CD14-positive monocyte (primary cell): ENCODE measurements at regions not wholly inside any gene's neighbourhood (a gene's known extent, or its start where the extent isn't known, plus 50 kb on each side); places are given as distances from the start of the nearest gene placed in this dataset.

Source experiments
- DNase-seq, 3 donors: peaks; one replicate each; pipeline ENCODE4 v3.0.0-alpha.2; 2011 to 2022
- H2AFZ ChIP-seq: 2 replicates; pipeline ENCODE4 v1.6.0; 2012; ENCODE audit warnings: mild to moderate bottlenecking, low read depth, low read length, inconsistent platforms; ENCODE audit not compliant: insufficient read depth, poor library complexity, severe bottlenecking
- H3K27ac ChIP-seq, 2 donors: 1 replicate in 1 of 2; 2 replicates in 1 of 2; pipeline ENCODE4 v1.5.1; 2012 to 2013; ENCODE audit warnings: low read length in 2 of 2, control low read depth in 1 of 2, inconsistent platforms in 1 of 2, low read depth in 1 of 2, mild to moderate bottlenecking in 1 of 2
- H3K27me3 ChIP-seq, 2 donors: one replicate each; pipeline versions ENCODE4 v1.6.0 to v1.6.1; 2011 to 2013; ENCODE audit warnings: low read length in 2 of 2; ENCODE audit not compliant: control insufficient read depth in 2 of 2, insufficient read depth in 2 of 2
- H3K36me3 ChIP-seq, 2 donors: replicated peaks in 1 of 2; 1 replicate in 1 of 2; 2 replicates in 1 of 2; pipeline versions ENCODE4 v1.5.1 to v1.6.1; 2012 to 2013; ENCODE audit warnings: low read length in 2 of 2, control low read depth in 1 of 2, inconsistent platforms in 1 of 2, mild to moderate bottlenecking in 1 of 2; ENCODE audit not compliant: insufficient read depth in 2 of 2, control insufficient read depth in 1 of 2
- H3K4me1 ChIP-seq, 2 donors: 1 replicate in 1 of 2; 2 replicates in 1 of 2; pipeline versions ENCODE4 v1.5.1 to v1.6.1; 2012 to 2013; ENCODE audit warnings: low read length in 2 of 2, control low read depth in 1 of 2, inconsistent platforms in 1 of 2, mild to moderate bottlenecking in 1 of 2, moderate library complexity in 1 of 2; ENCODE audit not compliant: insufficient read depth in 2 of 2, control insufficient read depth in 1 of 2
- H3K4me2 ChIP-seq: replicated peaks from 2 replicates; pipeline ENCODE3; 2012; ENCODE audit warnings: low read length, moderate library complexity, mild to moderate bottlenecking; ENCODE audit not compliant: poor library complexity, severe bottlenecking; ENCODE audit errors: extremely low read depth
- H3K4me3 ChIP-seq, 3 experiments: fragments of 200-600 bp in 1 of 3; sonication (generic) in 1 of 3; replicated peaks in 1 of 3; 1 replicate in 2 of 3; 2 replicates in 1 of 3; pipeline ENCODE4 v1.5.1; 2011 to 2013; ENCODE audit warnings: low read length in 3 of 3, mild to moderate bottlenecking in 3 of 3, control low read depth in 2 of 3, low read depth in 2 of 3, inconsistent platforms in 1 of 3, moderate library complexity in 1 of 3
- H3K79me2 ChIP-seq: 2 replicates; pipeline ENCODE4 v1.6.0; 2012; ENCODE audit warnings: mild to moderate bottlenecking, control low read depth, inconsistent platforms, low read length, moderate library complexity; ENCODE audit not compliant: insufficient read depth
- H3K9ac ChIP-seq: 2 replicates; pipeline ENCODE4 v1.6.0; 2017; ENCODE audit warnings: low read length, mild to moderate bottlenecking; ENCODE audit not compliant: insufficient read depth, poor library complexity, severe bottlenecking
- H3K9me3 ChIP-seq, 2 donors: replicated peaks in 1 of 2; 1 replicate in 1 of 2; 2 replicates in 1 of 2; pipeline versions ENCODE4 v1.5.1 to v1.6.1; 2012 to 2013; ENCODE audit warnings: low read length in 2 of 2, control low read depth in 1 of 2; ENCODE audit not compliant: control insufficient read depth in 1 of 2, insufficient read depth in 1 of 2
- H4K20me1 ChIP-seq: 2 replicates; pipeline ENCODE4 v1.6.0; 2012; ENCODE audit warnings: mild to moderate bottlenecking, low read length, control low read depth, moderate library complexity; ENCODE audit not compliant: insufficient read depth
- H3K27ac Mint-ChIP-seq, 7 donors: one replicate each; pipeline ENCODE4 v1.8.0; 2020; ENCODE audit warnings: mild to moderate bottlenecking in 7 of 7, mixed read lengths in 7 of 7, moderate library complexity in 6 of 7, inconsistent platforms in 2 of 7
- H3K27me3 Mint-ChIP-seq, 3 donors: one replicate each; pipeline ENCODE4 v1.8.0; 2021 to 2022; ENCODE audit warnings: low read depth in 3 of 3, mild to moderate bottlenecking in 3 of 3, mixed read lengths in 3 of 3, moderate library complexity in 3 of 3, inconsistent platforms in 1 of 3
- H3K36me3 Mint-ChIP-seq, 2 donors: one replicate each; pipeline ENCODE4 v1.8.0; 2020; ENCODE audit warnings: mixed read lengths in 2 of 2, inconsistent platforms in 1 of 2, mild to moderate bottlenecking in 1 of 2
- H3K4me1 Mint-ChIP-seq: one replicate; pipeline ENCODE4 v1.8.0; 2020; ENCODE audit warnings: mild to moderate bottlenecking, mixed read lengths
- H3K4me3 Mint-ChIP-seq, 2 donors: one replicate each; pipeline ENCODE4 v1.8.0; 2020; ENCODE audit warnings: mild to moderate bottlenecking in 2 of 2, mixed read lengths in 2 of 2, moderate library complexity in 1 of 2
- H3K9me3 Mint-ChIP-seq, 7 donors: one replicate each; pipeline ENCODE4 v1.8.0; 2020 to 2022; ENCODE audit warnings: mixed read lengths in 7 of 7, mild to moderate bottlenecking in 6 of 7, moderate library complexity in 6 of 7, inconsistent platforms in 2 of 7
- CTCF ChIP-seq: fragments of 200-600 bp; IDR thresholded peaks from one replicate; pipeline ENCODE4 v1.8.0; 2022; ENCODE audit warnings: antibody characterized with exemption, mild to moderate bottlenecking
- WGBS: methylation state at CpG from one replicate; pipeline ENCODE4 v1.1.5; 2013; ENCODE audit warnings: missing lambda C conversion rate; ENCODE audit not compliant: insufficient coverage; 5-methylcytosine and 5-hydroxymethylcytosine counted together
- intact Hi-C, 2 donors: fragments of 100-400 bp; cut with micrococcal nuclease; formaldehyde crosslinking; loops; one replicate each; pipeline versions ENCODE4 v1.15.0 to v1.15.1; 2023

DNA sequence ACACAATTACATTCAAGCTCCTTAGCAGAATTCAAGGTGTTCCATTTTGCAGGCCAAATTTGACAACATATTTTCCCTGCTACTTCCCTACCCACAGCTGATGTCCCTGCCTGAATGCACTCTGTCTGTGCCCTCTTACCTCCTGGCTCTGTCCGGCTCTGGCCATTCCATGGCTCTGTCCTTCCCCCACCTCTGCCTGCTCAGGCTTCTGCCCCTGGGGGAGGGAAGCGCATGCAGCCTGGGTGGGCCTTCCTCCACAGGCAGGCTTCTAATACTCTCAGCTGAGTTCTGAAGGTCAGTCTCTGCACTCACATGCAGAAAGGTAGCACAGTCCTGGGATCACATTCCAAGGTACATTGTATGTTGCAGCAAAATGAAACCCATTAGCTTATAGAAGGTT lies 113.6 kb upstream of the CACNA2D3 start:
- H3K36me3 Mint-ChIP-seq = no peaks in the 10 kb centered on the region
- 69% methylated on average over 2 of the region's 2 CpGs for WGBS
- H3K4me3 Mint-ChIP-seq = no peak overlapping the region
- DNase-seq = no peak
- Histone ChIP-seq H3K4me1 (no peaks in the 10 kb centered on the region), H3K27ac (no peak overlapping the region), H3K79me2 (no peaks in the 10 kb centered on the region), H3K36me3 (no peaks in the 10 kb centered on the region), H3K4me2 (no peak overlapping the region), H3K9ac (no peak overlapping the region), H3K9me3 (no peaks in the 10 kb centered on the region), H3K27me3 (no peaks in the 10 kb centered on the region), H3K4me3 (no peak overlapping the region), H4K20me1 (no peaks in the 10 kb centered on the region), H2AFZ (no peak overlapping the region)
- H3K27me3 Mint-ChIP-seq = peaks cover 0 to 10% (median 4%) of the 10 kb centered on the region in 3 donors
- no peaks in the 10 kb centered on the region for H3K4me1 Mint-ChIP-seq
- H3K27ac Mint-ChIP-seq = no peak overlapping the region
- intact Hi-C loops = no loop called here
- TF ChIP-seq CTCF = no peak
- peaks cover 2 to 17% (median 8%) of the 10 kb centered on the region in 7 donors for H3K9me3 Mint-ChIP-seq

DNA sequence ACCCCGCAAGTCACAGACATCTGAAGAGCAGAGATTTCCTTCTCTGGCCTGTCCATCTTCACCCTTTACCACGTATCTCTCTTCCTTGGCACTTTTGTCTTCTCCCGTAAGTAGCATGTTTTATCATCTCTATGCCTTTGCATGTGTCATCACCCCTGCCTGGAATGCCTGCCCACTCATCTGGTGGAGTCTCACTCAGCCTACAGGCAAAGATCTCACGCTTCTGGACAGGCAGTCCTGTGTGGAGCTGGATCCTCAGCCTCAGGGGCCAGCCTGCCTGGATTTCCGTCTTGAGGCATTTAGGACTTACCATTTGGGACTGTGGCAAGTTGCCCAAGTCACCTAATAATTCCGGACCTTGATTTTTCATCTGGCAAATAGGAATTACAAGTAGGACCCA lies 114.3 kb upstream of the CACNA2D3 start:
- no peaks in the 10 kb centered on the region for H3K27me3 ChIP-seq
- H4K20me1 ChIP-seq = no peaks in the 10 kb centered on the region
- no peak for TF ChIP-seq CTCF
- no peaks in the 10 kb centered on the region for H3K36me3 ChIP-seq
- no peaks in the 10 kb centered on the region for H3K36me3 Mint-ChIP-seq
- H3K4me3 Mint-ChIP-seq = no peak overlapping the region
- H3K4me3 ChIP-seq = no peak overlapping the region
- H2AFZ ChIP-seq = no peak overlapping the region
- H3K27ac ChIP-seq = no peak overlapping the region
- no peak overlapping the region for H3K27ac Mint-ChIP-seq
- H3K79me2 ChIP-seq = no peaks in the 10 kb centered on the region
- no peaks in the 10 kb centered on the region for H3K4me1 ChIP-seq
- intact Hi-C loops = no loop called here
- H3K4me1 Mint-ChIP-seq = no peaks in the 10 kb centered on the region
- H3K27me3 Mint-ChIP-seq = peaks cover 0 to 7% (median 4%) of the 10 kb centered on the region in 3 donors
- no peak overlapping the region for H3K9ac ChIP-seq
- no peak for DNase-seq
- no peaks in the 10 kb centered on the region for H3K9me3 ChIP-seq
- peaks cover 2 to 20% (median 8%) of the 10 kb centered on the region in 7 donors for H3K9me3 Mint-ChIP-seq
- H3K4me2 ChIP-seq = no peak overlapping the region
- 73% methylated on average over 4 of the region's 6 CpGs for WGBS
